GM21717 (cell line): ENCODE measurements at regions not wholly inside any gene's neighbourhood (a gene's known extent, or its start where the extent isn't known, plus 50 kb on each side); places are given as distances from the start of the nearest gene placed in this dataset.

ENCODE experiments used
- ATAC-seq: cut with Tn5 transposase; IDR thresholded peaks from one replicate; pipeline ENCODE4 v1.9.1; 2021; ENCODE audit warnings: mild to moderate bottlenecking, moderate library complexity; ENCODE audit not compliant: unreplicated experiment

- ATAC-seq: no peak
Observed at GRCh38 chr4:11741190-11741652, 312.5 kb upstream of the HS3ST1 start.

GRCh38 chr4:11739992-11740391, 311.3 kb upstream of the HS3ST1 start:
- ATAC-seq: no peak

- no peak for ATAC-seq
Observed at GRCh38 chr4:11736978-11737377, 308.3 kb upstream of the HS3ST1 start.

- ATAC-seq: no peak
Observed at GRCh38 chr4:11735651-11736050, 307.0 kb upstream of the HS3ST1 start.

DNA sequence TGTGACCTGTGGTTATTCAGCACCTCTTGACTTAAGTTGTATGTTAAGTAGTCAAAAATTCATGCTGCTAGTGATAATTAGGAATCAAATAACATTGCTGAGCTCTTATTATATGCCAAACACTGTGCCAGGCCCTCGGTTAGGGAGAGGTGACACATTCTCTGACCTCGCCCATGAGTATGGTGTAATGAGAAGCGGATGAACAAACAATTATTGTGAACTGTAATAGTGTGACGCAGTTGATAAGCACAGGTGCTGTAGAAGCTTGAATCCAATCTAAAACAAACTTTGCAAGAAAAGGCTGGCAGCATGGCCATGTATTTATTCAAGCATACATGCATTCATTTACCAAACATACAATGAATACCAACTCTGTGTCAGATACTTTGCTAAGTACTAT, 303.5 kb upstream of the HS3ST1 start:
- no peak for ATAC-seq

- no peak for ATAC-seq
Observed at GRCh38 chr4:11730545-11730944, 301.9 kb upstream of the HS3ST1 start.

DNA sequence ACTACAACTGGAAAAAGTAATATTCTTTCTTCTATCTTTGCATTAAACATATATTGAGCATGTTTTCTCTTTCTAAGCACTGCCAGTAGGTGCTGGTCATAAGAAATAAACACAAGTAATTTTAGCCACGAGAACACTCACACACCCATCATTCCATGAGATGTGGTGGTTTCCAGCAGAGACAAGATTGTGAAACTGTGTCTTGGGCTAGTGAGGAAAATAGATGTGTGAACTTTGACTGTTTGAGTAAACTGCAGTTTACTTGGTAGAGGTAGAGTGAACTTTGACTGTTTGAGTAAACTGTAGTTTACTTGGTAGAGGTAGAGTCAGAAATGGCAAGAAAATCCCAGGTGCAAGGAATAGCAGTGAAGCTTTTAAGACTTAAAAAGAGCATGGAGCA, 300.9 kb upstream of the HS3ST1 start:
- no peak for ATAC-seq

GRCh38 chr4:11727903-11728564, 299.3 kb upstream of the HS3ST1 start:
- no peak for ATAC-seq

- no peak for ATAC-seq
Observed at GRCh38 chr4:11724731-11725130, 296.0 kb upstream of the HS3ST1 start.

GRCh38 chr4:11722223-11722622, 293.5 kb upstream of the HS3ST1 start:
- no peak for ATAC-seq

DNA sequence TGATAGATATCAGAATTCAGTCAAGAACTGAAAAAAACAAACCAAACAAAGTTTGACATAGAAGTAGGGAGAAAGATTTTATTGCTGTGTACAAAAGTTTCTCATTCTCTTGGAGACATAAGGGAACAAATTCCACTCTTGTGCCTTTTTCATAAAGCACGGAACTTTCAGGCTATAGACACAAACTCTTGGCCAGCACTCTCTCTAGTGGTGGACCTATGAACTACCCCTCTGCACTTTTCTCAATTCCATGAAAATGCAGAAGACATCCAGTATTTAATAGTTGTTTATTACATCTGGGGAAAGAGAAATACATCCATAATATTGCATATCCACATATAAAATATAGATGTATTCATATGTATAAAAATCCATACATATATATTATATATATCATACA, 291.6 kb upstream of the HS3ST1 start:
- ATAC-seq: no peak

DNA sequence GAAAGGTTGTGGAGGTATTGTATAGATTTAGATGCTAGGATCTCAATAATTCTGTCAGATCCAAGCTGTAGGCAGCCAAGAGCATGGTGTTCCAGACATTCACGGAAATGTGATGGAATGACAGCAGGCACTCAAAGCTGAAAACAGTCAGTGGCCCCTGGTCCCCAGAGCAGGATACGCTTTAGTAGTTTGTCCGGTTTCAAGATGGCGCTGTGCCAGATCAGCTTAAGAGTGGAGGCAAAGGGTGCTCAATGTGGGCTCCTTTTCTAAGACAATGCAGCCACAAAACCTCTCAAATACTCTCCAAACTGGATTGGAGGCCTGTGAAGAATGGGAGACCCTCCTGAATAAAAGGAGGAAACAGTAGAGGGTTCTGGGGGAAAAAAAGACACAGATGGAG, 291.2 kb upstream of the HS3ST1 start:
- no peak for ATAC-seq

DNA sequence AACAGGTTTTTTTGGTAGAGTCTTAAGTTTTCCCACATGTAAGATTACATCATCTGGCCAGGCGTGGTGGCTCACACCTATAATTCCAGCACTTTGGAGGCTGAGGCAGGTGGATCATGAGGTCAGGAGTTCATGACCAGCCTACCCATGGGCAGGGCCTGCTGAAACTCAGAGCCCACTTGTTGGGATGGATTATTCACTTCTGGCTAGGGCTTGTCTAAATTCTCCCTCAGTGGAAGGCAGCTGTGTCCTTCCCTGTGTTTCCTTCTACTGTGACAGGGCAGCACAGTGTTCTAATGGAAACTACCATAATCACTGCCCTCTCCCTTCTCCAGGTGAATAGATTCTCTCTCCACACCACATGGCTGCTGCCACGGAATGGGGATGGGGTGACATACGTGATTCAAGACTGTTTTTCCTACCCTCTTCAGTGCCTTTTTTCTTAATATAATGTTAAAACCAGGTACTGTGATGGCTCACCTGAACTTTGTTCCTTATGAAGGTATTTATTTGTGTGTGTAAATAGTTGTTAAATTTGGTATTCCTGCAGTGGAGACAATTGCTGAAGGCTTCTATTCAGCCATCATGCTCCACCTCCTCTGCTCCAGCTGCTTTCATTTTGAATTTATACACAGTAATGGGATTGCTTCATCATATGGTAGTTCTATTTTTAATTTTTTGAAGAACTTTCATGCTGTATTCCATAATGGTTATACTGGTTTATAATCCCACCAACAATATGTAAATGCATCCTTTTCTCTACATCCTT, 287.2 kb upstream of the HS3ST1 start:
- no peak for ATAC-seq

- ATAC-seq: no peak
Observed at GRCh38 chr4:11710453-11711093, 281.9 kb upstream of the HS3ST1 start.

GRCh38 chr4:11704186-11704830, 275.6 kb upstream of the HS3ST1 start:
- ATAC-seq: no peak

- ATAC-seq: no peak
Observed at GRCh38 chr4:11702886-11703557, 274.3 kb upstream of the HS3ST1 start.

DNA sequence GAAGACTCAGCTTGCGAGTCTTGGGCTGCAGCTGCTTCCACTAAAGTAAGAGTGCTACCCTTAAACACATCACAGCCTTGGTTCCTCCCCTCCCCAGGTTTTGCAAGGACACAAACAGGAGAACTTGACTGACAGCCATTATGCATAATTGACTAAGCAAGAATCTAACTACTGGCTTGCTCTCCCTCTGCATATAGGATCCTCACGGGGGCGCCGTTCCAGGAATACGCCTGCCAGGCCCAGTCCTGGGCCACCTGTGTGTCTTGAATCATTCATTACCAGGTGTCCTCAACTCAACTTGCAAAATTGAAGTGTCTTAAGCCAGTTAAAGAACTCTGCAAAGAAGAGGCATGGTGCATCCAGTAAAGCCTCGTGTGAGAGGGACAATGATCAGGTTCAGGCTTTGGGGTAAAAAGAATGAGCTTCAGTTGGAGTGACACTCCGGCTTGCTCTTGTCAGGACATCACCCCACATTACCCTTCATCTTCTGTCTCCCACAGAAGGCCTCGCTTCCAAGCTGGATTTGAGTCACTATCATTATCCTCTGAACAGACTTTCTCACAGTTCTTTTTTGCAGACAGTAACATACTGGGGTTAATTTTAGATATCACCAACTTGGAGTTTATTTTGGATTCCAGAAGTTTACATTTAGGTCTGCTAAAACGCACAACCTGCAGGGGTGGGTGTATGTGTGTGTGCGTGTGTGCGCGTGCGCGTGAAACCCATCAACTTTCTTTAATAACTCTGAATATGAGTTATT, 273.5 kb upstream of the HS3ST1 start:
- no peak for ATAC-seq

DNA sequence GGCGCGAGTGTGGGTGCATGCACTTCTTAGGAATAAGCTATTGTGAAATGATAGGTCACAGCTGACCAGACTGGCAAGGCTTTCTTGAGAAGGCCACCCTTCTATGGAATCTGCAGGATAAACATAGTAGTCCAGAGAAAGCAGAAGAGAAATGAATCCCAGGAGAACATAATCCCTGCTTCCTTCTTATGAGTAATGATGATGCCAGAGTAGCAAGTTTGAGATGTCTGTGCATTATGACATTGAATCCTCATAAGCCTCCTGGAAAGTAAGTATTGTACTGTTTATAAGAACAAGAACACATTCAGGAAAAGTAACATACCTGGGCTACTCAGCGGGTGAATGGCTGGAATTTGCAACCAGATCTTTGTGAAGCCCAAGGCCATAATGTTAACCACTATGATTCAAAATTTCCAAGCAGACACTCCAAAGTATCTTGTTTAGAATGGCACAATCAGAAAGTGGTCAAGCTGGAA, 272.1 kb upstream of the HS3ST1 start:
- no peak for ATAC-seq

- no peak for ATAC-seq
Observed at GRCh38 chr4:11698846-11699590, 270.3 kb upstream of the HS3ST1 start.
